ENCODE measurements at regions not wholly inside any gene's neighbourhood (a gene's known extent, or its start where the extent isn't known, plus 50 kb on each side); places are given as distances from the start of the nearest gene placed in this dataset.

DNA sequence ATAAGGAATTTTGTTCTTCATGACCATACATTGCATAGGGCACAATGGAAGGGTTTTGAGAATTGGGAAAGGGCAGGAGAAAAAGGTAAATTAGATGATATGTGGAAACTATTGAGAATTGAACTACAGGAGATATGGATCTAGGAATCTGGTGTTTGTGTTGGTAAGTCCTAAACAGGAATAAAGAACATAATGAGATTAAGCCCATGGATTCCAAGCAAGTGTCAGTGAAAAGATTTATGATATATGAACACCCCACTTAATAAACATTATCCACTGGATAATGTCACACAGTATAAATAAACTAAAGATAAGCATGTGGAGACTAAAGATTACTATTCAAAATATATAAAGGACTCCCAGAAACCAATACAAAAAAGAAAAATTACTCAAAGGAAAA, 98.2 kb downstream of the TNFSF18 start:
- no peak for DNase-seq (ENCODE audit: low read depth)

DNA sequence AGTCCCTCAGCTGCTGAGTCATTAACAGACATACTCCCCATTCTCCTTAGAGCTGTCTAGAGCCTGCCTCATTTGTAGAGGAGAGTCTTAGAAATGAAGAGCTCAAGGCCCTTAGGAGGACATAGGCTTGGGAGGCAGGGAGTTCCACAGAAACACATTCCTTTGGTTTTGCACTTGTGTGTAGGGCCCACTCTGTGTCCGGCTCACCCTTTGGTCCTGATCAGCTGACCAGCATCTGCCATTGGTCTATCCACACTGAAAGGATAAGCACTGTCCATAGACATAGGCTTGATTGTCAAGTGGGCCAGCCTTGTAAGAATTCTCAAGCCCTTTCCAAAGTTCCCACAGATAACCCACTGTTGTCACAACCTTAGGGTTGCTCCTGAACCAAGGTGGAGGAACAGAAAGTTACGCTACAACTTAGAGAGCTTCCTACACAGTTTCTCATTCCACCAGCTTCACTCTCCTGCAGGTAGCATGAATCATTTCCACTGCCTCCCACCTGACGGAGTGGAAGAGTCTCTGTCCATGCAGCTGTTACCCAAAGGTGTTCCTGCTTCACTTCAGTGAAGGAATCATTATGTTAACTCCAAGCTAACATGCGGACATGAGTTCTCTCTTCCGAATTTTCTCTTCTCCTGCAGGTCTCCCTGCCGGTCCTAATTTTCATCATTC, 96.1 kb downstream of the TNFSF18 start:
- DNase-seq (ENCODE audit: low read depth) = no peak

DNA sequence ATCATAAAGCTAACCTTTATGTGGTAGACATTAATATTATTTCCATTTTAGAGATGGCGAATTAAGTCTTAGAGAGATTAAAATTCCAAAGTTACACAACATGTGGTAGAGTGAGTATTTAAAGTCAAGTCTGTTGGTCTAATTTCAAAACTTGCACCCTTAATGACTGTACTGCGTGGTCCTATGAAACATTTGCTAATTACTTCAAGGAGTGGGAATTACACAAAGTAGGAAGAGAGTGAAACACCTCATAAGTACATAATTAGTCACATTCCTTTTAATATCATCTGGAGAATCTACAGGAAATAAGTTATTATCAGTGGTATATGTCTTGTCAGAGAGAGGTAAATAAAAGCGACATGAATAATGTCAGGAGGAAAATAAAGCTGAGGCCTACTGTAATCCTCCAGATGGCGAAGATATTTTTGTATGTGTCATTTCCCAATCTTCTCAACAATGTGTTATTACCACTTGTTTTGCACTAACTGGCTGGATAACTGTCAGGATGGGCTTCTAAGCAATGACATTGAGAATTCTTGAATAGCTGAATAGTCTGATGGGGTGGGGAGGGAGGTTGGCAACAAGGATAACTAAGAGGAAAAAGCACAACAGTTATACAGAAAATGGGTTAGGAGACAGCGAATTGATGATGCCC, 95.5 kb downstream of the TNFSF18 start:
- peak; percentile 96 for DNase-seq (ENCODE audit: low read depth)

DNA sequence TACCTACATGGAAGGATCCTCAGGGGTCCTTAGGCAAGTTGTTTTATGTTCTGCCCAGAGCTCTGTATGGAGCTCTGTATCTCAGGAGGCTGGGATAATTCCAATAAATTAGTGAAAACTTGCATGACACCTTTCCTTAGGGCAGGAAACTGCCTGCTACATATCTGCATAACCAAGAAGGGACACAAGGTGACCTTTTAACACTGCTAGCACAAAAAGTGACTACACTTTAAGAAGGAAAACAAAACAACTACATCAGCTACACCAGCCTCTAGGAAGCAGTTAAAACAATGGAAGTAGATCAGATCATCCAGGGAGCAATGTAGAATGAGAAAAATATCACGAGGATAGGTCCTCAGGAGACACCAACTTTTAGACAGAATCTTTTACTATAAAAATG, 93.9 kb downstream of the TNFSF18 start:
- DNase-seq (ENCODE audit: low read depth) = no peak

DNA sequence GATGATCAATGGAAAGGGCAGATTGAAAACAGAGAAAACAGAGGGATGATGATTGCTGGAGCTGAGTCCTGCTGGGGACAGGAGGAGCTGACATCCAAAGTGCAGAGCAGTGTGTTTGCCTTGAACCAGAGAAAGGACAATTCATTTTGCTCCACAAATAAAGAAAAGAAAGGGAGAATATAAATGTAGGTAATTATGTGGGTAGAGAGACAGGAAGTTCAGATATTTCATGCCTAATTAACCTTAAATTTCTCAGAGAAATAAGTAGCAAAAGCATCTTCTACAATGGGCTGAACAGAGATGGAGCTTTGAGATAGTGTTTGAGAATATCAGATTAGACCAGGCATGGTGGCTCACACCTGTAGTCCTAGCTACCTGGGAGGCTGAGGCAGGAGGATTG, 93.2 kb downstream of the TNFSF18 start:
- no peak for DNase-seq (ENCODE audit: low read depth)

DNA sequence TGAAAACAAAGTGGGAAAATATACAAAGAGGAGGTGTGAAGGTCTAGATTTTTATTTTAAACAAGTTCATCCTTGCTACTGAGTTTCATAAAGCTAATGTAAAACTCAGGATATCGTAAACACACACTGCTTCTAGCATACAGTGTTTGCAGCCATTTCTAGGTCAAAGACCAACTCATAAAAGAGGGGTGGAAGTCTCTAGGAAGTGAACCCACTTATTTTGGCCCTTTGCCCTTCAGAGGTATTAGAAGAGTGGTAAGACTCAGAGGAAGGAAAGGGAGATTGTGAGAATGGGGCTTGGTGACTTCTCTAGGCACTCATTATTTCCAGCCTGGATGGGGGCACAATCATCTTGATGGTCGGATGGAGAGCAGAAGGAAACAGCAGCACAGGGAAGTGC, 91.2 kb downstream of the TNFSF18 start:
- DNase-seq (ENCODE audit: low read depth) = no peak

DNA sequence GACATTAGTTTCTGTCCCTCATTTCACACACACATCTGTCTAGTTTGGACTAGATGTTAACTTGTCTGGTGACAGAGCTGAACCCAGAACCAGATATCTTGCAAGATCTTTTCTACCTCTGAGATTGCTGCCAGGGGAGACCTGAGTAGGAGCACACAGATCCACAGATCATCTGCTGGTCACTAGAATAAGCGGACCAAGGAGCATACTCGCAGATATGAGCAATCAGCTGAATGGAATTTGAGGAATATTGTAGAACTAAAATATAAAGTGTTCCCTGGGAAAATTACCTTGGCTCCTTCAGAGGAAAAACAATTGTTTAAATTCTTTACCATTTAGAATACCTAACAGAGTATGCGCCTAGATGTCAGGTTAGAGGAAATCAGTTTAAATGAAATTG, 90.7 kb downstream of the TNFSF18 start:
- DNase-seq (ENCODE audit: low read depth) = no peak

DNA sequence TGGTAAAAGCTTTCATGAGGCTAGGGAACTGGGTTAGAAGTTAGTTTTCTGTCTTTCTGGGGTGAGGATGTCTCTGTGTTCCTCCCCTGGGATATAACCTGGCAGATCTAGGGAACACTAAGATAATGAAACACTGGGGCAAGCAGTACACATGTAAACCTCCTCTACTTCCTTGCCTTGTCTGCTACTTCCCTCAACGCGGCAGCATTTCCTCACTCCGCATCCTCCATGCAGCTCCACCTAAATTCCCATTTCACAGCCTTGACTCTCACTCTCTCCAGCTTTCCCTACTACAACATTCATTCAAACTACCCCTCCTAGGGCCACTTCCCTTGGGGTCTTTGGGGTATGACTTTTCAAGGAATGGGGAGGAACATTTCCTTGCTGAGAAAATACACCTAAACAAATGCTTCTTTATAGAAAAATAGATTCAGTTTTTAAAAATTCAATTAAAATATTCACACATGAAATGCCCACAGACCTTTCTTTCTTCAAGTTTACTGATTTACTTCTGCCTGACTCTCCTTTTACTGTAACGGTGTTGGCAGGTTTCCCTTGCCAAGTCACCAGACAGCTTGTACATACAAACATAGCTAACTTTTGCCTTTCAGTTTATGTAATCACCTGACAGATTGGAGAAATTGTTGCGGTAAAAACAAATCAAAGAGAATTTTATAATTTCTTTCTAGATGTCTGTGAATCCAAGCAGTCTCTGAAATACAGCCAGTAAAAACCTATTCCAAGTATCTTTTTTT, 90.1 kb downstream of the TNFSF18 start:
- no peak for DNase-seq (ENCODE audit: low read depth)

DNA sequence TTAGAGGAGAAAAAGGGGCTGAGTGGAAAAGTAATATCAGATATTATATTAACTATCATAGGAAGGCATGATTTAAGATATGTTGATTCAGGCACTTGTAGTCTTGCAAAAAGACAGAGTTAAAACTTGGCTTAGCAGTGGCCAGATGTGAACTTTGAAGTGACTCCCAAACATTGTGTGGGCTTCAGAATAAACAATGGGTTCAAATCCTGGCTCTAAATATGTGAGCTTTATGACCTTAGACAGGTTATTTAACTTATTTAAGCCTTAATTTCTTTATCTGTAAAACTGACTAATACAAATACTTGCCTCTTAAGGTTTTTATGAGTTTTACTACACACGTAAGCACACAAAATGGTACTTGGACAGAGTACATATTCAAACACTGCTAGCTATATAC, 85.9 kb downstream of the TNFSF18 start:
- DNase-seq (ENCODE audit: low read depth) = no peak

DNA sequence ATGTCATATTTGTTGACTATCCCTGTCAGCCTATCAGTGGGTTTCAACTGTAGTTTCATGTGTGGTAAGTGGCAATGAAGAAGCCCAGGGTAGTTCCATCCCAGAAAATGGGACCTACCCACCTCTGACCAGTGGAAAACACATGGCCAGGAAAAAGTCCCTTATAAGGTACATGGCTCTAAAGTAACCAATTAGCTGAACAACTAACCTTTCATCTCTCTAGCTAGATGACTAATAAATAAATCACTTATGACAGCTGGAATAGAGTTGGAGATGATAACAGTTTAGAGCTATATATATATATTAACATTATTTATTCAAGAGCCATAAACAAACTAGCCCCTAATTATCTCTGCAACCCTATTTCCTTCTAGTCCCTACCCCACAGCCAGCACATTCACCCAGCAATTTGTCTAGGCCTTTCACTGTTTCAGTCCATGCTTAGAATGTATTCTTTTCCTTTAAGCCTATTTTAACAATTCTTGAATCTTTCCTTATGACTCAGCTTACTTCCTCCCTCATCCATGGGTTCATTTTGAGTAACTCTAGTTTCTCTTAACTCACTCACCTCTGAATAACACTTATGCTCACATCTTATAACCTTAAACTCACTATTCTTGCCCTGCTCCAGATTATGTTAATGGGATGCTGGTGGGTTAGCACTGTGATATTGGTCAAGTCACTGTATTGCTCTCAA, 83.7 kb downstream of the TNFSF18 start:
- DNase-seq (ENCODE audit: low read depth) = no peak

DNA sequence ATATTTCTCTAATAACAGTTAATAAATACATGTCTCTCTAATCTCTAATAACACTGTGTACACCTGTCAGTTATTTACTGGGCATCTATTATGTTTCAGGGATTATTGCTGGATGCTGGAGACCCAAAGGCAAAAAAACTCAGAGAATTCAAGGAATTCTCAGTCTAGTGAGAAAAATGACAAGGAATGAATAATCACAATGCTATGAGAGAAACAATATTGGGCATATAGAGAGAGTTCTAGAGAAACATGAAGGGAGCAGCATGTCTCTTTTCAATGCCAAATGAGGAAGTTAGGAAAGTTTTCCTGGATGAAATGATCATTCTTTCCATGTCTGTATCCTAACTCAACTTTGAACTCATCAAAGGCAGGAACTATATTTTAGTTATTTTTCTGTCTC, 82.8 kb downstream of the TNFSF18 start:
- DNase-seq (ENCODE audit: low read depth) = no peak

DNA sequence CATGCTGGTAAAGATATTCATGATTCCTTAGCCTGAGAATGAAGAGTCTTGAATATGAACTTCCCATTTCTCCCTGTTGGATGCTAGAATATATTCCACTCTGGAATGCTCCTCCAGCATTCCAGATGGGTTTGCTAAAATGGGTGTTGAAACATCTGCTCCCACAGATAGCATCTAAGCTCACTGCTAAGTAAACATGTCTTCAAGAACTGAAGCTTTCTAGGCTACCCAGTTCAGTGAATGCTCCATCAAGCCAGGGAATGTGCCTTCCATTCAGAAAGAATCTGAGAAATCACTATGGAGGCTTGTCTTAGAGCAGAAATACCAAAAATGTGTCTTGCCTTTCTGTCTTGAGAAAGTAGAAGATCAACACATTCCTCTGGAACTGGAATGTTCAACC, 81.1 kb downstream of the TNFSF18 start:
- peak; percentile 93 for DNase-seq (ENCODE audit: low read depth)

DNA sequence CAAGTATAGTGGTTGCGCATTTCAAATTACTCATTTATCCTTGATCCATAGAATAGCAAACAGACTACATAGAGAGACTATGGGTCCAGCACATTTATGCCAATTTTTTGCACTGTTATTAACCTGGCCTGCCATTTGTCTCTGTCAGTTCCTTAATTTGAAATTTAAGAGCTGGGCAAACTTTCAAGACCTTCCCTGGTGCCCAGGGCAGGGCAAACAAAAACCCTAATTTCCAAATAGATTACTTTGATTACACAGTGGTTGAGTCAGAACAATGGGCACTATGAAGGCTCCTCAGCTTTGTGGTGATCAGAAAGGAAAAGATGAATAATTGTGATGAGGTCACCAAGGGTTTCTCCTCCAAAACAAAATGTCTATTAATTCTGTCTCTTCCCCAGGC, 80.6 kb downstream of the TNFSF18 start:
- DNase-seq (ENCODE audit: low read depth) = no peak

DNA sequence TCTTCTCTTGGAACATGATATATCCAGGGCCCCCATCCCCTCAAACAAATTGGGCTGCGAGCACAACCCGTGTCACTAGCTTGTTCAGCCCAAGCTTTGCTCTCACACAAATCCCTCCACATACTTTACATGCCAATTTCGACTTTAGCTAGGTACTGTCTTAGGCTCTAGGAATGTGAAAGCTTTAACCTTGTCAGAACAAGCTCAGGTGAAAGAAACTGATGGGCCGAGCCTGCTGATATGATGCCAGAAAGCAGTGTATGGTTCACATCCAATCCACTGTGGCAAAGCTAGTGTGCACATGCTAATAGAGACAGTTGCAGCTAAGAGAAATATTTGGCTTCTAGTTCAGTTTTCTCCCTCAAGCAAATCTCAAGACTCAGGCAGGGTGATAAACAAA, 79.5 kb downstream of the TNFSF18 start:
- DNase-seq (ENCODE audit: low read depth) = no peak

DNA sequence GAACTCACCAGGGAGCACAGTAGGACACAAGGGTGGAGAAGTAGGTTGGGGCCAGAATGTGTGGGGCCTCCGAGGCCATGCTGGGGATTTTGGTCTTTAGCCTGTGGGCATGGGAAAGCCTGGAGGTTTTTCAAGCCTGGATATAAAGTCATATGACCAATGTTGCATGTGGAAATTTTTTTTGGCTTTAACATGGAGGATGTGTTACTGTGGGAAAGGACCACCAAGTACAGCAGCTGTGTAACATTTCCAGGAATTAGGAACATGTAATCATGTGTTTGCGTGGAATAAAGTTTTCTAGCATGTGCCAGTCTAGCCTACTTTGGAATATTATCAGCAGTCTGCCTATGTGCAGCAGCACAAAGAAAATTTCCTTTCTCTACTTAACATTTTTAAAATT, 78.5 kb downstream of the TNFSF18 start:
- no peak for DNase-seq (ENCODE audit: low read depth)

DNA sequence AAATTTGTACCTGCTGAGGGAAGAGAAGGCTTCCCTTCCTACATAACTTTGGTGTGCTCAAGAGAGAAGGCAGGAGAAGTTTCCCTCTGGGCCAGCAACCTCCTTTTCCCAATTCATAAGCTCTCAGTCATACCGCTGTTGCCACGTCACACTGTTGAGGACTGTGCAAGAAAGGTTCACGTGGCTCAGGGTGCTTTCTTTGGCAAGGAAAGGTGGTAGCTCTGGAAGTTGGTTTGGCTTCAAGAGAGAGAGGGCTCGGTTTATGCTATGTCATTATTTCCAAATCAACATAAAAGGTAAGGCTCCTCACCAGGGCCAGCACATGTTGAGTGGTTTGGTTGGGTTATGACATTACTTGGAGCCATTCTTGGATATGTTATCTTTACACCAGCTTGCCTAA, 77.3 kb downstream of the TNFSF18 start:
- DNase-seq (ENCODE audit: low read depth) = no peak

DNA sequence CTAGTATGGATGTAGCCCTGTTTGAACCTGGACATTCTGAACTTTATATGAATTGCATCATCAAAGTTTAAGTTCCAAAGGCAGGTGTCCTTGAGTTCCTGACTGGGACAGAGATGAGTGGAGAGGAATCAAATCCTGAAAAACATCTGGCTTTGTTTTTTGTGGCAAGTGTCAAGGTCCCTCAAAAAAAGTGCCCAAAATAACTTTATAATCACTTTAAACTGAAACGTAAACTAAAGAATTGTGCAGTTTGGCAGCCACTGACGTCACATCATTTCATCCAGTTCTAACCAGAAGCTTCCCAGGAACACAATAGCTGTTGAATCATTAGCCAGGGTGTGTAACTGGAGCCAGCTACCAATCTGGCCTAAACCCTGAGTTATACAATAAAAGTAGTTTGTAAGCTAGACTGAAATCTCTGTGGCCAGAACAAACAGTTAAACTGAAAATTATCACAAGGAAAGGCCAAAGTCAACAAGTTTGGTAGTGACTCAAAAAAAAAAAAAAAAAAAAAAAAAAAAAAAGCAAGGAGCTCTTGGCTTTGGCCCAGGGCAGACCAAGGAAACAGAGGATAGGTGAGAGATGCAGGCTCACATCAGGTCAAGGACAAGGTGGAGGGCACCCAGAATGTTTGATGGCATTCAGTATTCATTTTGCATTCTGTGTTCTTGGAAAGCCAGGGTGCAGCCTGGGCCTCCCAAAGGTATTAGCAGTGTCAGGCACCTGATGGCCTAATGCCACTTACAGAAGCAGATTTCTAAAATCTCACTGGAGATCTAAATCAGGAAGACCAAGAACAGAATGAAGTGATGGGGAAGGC, 74.3 kb downstream of the TNFSF18 start:
- DNase-seq (ENCODE audit: low read depth) = peak; percentile 83

DNA sequence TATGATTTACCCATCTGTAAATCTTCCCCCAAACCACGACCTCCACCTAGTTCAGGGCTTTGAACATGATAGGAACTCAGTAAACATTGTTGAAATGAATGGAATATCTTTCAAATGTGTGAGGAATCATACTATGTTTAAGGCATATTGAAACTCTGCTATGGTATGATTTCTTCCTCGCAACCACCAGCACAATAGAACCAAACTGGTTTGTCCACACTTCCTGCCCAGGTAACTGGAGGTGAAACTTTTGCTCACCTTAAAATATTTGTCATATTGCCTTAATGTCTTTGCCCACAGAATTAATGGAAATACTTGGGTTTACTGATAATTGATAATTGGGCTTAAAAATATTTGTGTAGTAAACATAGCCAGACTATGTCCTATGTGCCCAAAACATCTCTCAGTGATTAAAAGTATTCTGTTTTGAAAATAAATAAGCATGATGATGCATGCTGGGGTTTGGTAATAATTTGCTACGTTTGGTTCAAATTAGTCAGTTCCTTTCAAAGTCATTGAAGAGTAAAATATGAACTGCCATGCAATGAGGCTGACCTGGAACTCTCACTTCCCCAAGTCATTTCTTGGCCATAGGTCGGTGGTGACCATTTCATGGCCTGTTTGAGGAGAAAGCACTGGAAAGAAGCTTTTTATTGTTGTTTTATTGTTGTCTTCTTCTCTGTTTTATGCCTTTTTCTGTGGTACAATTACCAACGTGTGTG, 73.3 kb downstream of the TNFSF18 start:
- DNase-seq (ENCODE audit: low read depth) = no peak

DNA sequence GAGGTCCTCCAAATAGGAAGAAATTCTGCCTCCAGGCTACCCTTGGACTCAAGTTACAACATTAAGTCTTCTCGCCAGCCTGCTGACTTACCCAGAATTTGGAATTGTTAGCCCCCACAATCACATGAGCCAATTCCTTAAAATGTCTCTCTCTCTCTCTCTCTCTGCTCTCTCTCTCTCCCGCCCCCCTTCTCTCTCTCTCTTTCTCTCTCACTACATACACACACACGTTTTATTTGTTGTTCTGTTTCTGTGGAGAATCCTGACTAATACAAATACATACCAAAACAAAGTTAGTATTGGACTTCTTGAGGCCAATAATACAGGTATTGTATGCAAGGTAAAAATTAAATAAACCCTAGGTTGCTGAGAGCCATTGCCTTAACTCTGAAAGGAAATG, 72.1 kb downstream of the TNFSF18 start:
- no peak for DNase-seq (ENCODE audit: low read depth)

DNA sequence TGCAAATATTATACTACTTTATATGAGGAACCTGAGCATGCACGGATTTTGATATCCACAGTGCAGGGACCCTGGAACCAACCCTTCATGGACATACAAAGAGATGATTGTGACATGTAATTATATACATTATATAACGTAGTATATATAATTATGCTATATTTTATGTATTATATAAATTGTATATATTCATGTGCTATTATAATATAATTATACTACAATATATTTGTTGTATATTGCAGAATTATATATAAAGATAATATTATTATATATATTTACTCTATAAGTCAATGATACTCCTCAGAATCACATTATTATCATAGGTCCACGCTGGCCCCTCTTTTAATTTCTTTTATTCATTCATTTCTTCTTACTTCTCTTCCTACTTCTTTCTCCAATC, 70.9 kb downstream of the TNFSF18 start:
- no peak for DNase-seq (ENCODE audit: low read depth)

DNA sequence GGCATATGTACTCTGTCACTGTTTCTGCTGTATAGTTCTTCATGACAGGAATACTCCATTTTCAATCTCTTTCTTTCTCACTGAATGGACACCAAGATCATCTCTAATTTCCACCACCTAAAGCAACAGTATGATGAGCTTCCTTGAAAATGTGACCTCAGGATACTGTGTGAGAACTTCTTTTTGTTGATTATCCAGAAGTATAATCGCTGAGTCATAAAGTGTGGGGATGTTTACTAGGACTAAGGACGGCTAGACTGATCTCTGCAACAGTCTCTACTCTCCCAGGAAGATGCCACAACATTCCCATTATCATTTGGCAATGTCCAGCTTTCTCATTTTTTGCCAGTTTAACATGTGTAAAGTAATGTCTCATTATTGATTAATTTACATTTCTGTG, 70.3 kb downstream of the TNFSF18 start:
- DNase-seq (ENCODE audit: low read depth) = no peak
